LNCaP clone FGC (cell line): ENCODE measurements at regions not wholly inside any gene's neighbourhood (a gene's known extent, or its start where the extent isn't known, plus 50 kb on each side); places are given as distances from the start of the nearest gene placed in this dataset.
"Not testable (repeated sequence)": the region's sequence is repeated elsewhere in the genome, so short reads cannot be mapped to it uniquely, and the experiment has no call there.

Experiments
- DNase-seq: peaks from one replicate; pipeline ENCODE4 v3.0.0-alpha.2; 2011; ENCODE audit warnings: low read depth
- H3K4me3 ChIP-seq: 2 replicates; pipeline ENCODE4 v1.5.1; 2011; ENCODE audit warnings: mild to moderate bottlenecking, low read depth, low read length, control low read depth
- CTCF ChIP-seq: IDR thresholded peaks from 2 replicates; pipeline ENCODE4 v1.5.1; 2012; ENCODE audit warnings: mild to moderate bottlenecking; ENCODE audit not compliant: control insufficient read depth, insufficient read depth; ENCODE audit errors: extremely low read depth

GRCh38 chrY:21034151-21035061 lies 278.5 kb downstream of the RPS4Y2 start:
- H3K4me3 ChIP-seq: no peak overlapping the region
- no peak for DNase-seq
- no peak for TF ChIP-seq CTCF

GRCh38 chrY:21037398-21037797 lies 281.5 kb downstream of the RPS4Y2 start:
- DNase-seq, H3K4me3 ChIP-seq: not testable (repeated sequence)

- DNase-seq: no peak
- TF ChIP-seq CTCF: no peak
These were observed 283.9 kb downstream of the RPS4Y2 start for GRCh38 chrY:21039811-21040210.

GRCh38 chrY:21040711-21041110 lies 284.8 kb downstream of the RPS4Y2 start:
- DNase-seq, H3K4me3 ChIP-seq: not testable (repeated sequence)

More at GRCh38 chrY:21039811-21040210, 283.9 kb downstream of the RPS4Y2 start:
- H3K4me3 ChIP-seq: no peak overlapping the region

GRCh38 chrY:21073079-21073478 lies 317.2 kb downstream of the RPS4Y2 start:
- TF ChIP-seq CTCF: no peak
- H3K4me3 ChIP-seq: no peak overlapping the region
- DNase-seq: no peak

GRCh38 chrY:21073641-21074260 lies 317.8 kb downstream of the RPS4Y2 start:
- TF ChIP-seq CTCF: no peak
- no peak for DNase-seq
- H3K4me3 ChIP-seq: no peak overlapping the region

GRCh38 chrY:21075658-21076057 lies 319.8 kb downstream of the RPS4Y2 start:
- DNase-seq: no peak
- TF ChIP-seq CTCF: no peak
- H3K4me3 ChIP-seq: no peak overlapping the region

- no peak for TF ChIP-seq CTCF
- no peak for DNase-seq
- H3K4me3 ChIP-seq: no peak overlapping the region
These were observed 323.8 kb downstream of the RPS4Y2 start for GRCh38 chrY:21079670-21080069.
